SK-N-MC (cell line): ENCODE measurements at regions not wholly inside any gene's neighbourhood (a gene's known extent, or its start where the extent isn't known, plus 50 kb on each side); places are given as distances from the start of the nearest gene placed in this dataset.

ENCODE experiments used
- EZH2 ChIP-seq: fragments of 200-600 bp; sonication (generic); IDR thresholded peaks from one replicate; pipeline ENCODE4 v1.6.1; 2017; ENCODE audit warnings: antibody characterized with exemption
- FOXP2 ChIP-seq: optimal IDR thresholded peaks from 2 replicates; pipeline ENCODE3; 2011; ENCODE audit warnings: mild to moderate bottlenecking, moderate library complexity; ENCODE audit not compliant: insufficient read depth; ENCODE audit errors: extremely low read length, control extremely low read depth
- POLR2AphosphoS5 ChIP-seq: IDR thresholded peaks from 2 replicates; pipeline ENCODE4 v1.6.1; 2012; ENCODE audit warnings: mild to moderate bottlenecking, low read depth, low read length, borderline replicate concordance

DNA sequence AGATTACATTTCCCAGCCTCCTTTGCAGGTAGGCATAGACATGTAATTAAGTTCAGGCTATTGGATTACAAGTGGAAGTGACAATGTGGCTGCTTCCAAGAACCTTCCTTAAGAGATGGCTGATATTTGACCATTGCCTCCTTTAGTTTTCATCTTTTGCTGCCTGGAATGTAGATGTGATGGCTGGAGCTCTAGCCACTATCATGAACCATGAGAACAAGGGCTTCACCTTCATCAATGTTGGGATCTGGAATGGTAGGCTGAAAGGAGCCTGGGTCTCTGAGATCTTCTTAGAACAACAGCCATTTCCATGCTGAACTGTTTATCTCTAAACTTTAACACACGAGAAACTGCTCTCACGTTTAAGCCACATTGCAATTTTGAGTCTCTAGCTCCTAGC, 158.7 kb upstream of the ATP6AP2 start:
- TF ChIP-seq POLR2AphosphoS5 (no peak), EZH2 (no peak), FOXP2 (no peak)
